MG63 (cell line): ENCODE measurements at regions not wholly inside any gene's neighbourhood (a gene's known extent, or its start where the extent isn't known, plus 50 kb on each side); places are given as distances from the start of the nearest gene placed in this dataset.

Experiments used
- DNase-seq: peaks from one replicate; pipeline ENCODE4 v3.0.0-alpha.2; 2020
- H3K27me3 ChIP-seq: fragments of 250-450 bp; sonication (Bioruptor Pico); 2 replicates; pipeline ENCODE4 v1.5.1; 2020; ENCODE audit warnings: mild to moderate bottlenecking, moderate library complexity
- H3K36me3 ChIP-seq: fragments of 250-450 bp; sonication (Bioruptor Pico); 2 replicates; pipeline ENCODE4 v1.5.1; 2020; ENCODE audit warnings: mild to moderate bottlenecking, moderate library complexity
- H3K4me3 ChIP-seq: fragments of 250-450 bp; sonication (Bioruptor Pico); 2 replicates; pipeline ENCODE4 v1.5.1; 2020; ENCODE audit warnings: mild to moderate bottlenecking, moderate library complexity
- H3K9me3 ChIP-seq: fragments of 250-450 bp; sonication (Bioruptor Pico); 2 replicates; pipeline ENCODE4 v1.5.1; 2020; ENCODE audit warnings: mild to moderate bottlenecking, moderate library complexity

DNA sequence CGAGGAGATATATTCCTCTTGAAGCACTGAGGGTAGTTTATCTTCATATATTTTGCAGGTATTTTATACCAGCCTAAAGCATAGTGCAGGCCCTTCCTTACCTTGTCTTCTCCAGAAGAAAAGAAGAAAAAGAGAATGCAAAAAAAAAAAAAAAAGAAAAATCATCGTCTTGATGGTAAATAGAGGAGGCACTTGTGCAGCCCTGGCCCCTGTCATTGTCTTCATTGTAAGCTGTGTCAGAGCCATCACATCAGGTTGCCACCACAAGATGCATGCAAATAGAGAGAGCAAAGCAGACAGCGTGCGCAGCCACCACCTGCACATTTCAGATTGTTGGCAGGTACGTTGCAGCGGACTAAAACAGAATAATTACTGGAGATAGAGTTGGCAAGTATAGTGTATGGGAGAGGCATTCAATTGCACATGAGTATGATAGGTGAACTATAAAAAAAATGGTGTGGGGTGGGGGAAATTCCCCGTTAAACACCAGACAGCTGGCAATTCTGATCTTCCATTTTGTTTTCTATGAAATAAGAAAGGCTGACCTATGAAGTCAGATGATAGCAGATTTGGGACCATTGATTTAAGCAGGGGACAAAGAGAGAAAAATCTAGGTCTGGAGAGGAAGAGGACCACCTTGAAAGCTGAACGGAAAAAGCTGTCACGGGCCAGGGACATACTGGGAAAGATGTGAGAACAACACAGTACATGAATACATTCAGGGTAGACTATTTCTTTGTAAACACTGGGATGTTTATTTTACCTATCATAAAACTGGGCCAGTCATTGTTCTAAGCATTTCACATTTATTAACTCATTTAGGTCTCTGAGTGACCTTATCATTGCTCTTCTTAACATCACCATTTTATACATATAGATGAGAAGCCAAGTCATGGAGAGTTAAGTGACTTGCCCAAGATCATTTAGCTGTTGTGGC is 306.3 kb upstream of the SP8 start:
- no peak for DNase-seq
- Histone ChIP-seq H3K36me3 (no peaks in the 10 kb centered on the region), H3K27me3 (no peaks in the 10 kb centered on the region), H3K9me3 (no peaks in the 10 kb centered on the region), H3K4me3 (no peak overlapping the region)

DNA sequence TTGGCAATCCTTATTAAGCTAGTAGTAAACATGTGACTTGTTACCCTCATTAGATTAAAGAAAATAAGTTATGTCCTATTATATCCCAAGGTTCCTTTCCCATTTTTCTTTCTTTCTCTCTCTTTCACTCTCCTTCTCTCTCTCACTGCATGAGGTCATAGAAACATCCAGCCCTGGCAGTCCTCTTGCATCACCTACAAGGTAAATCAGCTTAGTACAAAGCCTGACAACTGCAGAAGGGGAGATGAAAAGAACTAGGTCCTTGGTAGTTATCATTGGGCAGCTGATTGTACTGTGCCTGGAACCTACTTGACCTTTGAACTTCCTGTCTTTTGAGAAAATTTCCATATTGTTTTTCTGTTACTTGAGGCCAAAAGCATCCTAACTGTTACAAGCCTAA is 307.9 kb upstream of the SP8 start:
- H3K4me3 ChIP-seq = no peak overlapping the region
- H3K36me3 ChIP-seq = no peaks in the 10 kb centered on the region
- no peaks in the 10 kb centered on the region for H3K27me3 ChIP-seq
- DNase-seq = no peak
- H3K9me3 ChIP-seq = no peaks in the 10 kb centered on the region

DNA sequence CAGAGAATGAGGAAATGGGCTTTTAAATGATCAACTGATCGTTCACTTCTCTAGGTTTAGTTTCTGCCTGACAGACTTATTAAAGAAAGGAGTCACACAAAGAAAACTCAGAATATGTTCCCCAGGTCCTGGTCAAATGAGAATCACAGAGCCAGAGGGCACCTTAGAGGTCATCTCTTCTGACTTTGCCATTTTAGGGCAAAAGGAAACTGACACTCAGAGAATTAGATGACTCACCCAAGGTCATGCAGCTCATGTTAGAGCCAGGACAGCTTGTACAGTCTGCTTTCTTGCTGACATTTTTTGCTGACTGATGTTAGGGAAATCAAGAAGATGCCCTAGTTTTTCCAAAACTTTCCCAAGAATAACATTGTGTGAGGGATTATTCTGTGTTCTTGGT is 312.7 kb upstream of the SP8 start:
- Histone ChIP-seq H3K27me3 (no peaks in the 10 kb centered on the region), H3K36me3 (no peaks in the 10 kb centered on the region), H3K9me3 (no peaks in the 10 kb centered on the region), H3K4me3 (no peak overlapping the region)
- peak; percentile 10 for DNase-seq

DNA sequence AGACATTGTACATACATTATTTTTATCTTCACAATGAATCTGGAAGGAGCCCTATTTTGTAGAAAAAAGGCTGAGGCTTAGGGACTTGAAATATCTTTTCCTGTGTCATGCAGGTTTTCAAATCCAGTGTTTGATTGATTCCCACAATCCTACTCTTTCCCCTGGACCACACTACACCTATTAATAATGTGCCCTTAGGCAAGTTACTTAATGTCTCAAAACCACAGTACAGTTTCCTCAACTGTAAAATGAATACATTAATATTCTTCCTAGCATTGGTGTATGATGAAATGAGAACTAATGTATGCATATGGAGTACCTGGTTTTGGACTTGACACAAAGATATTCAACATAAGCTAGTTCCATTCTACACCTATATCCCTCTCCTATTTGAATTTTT is 313.3 kb upstream of the SP8 start:
- no peaks in the 10 kb centered on the region for H3K27me3 ChIP-seq
- no peak for DNase-seq
- H3K36me3 ChIP-seq = no peaks in the 10 kb centered on the region
- H3K9me3 ChIP-seq = no peaks in the 10 kb centered on the region
- H3K4me3 ChIP-seq = no peak overlapping the region

DNA sequence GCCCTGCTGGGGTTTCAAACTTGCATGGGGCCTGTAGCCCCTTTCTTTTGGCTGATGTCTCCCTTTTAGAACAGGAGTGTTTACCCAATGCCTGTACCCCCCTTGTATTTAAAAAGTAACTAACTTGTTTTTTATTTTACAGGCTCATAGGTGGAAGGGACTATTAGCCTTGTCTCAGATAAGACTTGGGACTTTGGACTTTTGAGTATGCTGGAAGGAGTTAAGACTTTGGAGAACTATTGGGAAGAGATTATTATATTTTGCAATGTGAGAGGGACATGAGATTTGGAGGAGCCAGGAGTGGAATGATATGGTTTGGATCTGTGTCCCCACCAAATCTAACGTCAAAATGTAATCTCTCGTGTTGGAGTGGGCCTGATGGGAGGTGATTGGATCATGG is 314.9 kb upstream of the SP8 start:
- Histone ChIP-seq H3K4me3 (no peak overlapping the region), H3K36me3 (no peaks in the 10 kb centered on the region), H3K9me3 (no peaks in the 10 kb centered on the region), H3K27me3 (no peaks in the 10 kb centered on the region)
- DNase-seq = no peak

DNA sequence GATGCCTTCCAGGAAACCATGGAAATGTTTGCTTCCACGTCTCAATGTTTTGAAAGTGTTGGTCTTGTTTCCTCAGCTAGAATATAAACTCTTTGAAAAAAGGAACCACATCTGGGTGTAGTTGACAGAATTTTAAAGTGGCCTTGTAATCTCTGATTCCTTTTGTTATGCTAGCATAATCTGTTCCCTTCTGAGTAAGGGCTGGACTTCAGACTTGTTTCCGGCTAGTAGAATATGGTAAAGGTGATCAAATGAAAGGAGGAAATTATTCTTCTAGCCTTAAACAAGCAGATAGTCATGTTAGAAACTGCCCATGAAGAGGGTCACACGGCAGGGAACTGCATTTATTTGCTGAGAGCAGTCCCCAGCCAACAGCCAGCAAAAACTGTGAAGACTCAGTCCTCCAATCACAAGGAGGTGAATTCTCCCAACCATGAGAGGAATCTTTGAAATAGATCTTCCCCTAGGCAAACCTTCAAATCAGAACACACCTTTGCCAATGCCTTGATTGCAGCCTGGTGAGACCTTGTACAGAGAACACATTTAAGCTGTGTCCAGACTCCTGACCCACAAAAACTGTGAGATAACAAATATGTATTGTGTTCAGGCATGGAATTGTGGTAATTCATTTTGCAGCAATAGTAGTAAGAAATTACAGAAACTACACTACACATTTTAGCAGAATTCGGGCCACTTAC is 316.9 kb upstream of the SP8 start:
- no peaks in the 10 kb centered on the region for H3K36me3 ChIP-seq
- H3K4me3 ChIP-seq = no peak overlapping the region
- no peaks in the 10 kb centered on the region for H3K27me3 ChIP-seq
- DNase-seq = no peak
- no peaks in the 10 kb centered on the region for H3K9me3 ChIP-seq

DNA sequence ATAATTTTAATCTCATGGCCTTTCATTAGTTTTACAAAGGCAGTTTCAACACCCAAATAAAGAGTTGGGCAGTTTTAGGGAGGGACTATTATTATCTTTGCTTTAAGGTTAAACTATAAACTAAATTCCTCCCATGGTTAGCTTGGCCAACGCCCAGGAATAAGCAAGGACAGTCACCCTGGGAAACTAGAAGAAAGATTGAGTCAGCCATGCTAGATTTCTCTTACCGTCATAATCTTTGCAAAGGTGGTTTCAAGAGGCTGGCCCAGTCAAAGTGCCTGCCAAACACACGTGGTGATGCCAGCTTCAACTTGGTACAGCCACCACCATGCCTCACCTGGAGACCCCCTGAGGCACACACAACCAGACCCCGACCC is 317.4 kb upstream of the SP8 start:
- Histone ChIP-seq H3K27me3 (no peaks in the 10 kb centered on the region), H3K9me3 (no peaks in the 10 kb centered on the region), H3K4me3 (no peak overlapping the region), H3K36me3 (no peaks in the 10 kb centered on the region)
- DNase-seq = no peak

DNA sequence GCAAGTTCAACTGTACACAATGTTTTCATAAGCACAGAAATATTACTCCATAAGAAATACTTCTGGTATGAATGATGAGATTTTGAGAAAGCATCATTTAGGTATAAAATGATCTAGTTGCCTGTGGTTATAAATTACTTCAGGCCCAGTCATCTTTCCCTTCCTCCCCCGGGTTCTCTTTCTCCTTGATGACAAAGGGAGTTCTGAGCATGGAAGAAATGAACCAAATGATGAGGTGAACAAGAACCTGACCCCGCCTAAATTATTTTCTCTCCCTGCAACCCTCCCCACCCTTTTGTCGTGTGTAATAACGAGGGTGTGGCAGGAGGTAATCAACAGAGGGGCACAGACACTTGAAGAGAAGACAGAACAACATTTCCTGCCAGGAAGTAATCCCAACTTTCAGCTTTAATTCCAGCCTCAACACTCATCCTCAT is 319.6 kb upstream of the SP8 start:
- no peak overlapping the region for H3K4me3 ChIP-seq
- no peaks in the 10 kb centered on the region for H3K27me3 ChIP-seq
- no peak for DNase-seq
- H3K9me3 ChIP-seq = no peaks in the 10 kb centered on the region
- no peaks in the 10 kb centered on the region for H3K36me3 ChIP-seq

DNA sequence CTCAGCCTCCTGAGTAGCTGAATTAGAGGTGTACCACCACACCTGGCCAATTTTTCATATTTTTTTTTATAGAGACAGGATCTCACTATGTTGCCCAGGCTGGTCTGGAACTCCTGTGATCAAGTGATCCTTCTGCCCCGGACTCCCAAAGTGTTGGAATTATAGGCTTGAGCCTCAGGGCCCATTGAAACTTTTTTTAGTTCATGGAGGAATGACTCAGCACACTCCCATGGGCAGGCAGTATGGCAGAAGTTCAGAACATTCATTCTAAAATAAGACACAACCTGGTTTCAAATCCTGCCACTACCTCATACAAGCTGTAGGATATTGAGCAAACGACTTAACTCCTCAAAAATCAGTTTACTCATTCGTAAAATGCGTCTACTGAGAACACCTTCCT is 320.4 kb upstream of the SP8 start:
- no peaks in the 10 kb centered on the region for H3K9me3 ChIP-seq
- peak; percentile 17 for DNase-seq
- no peaks in the 10 kb centered on the region for H3K36me3 ChIP-seq
- H3K4me3 ChIP-seq = no peak overlapping the region
- H3K27me3 ChIP-seq = no peaks in the 10 kb centered on the region

DNA sequence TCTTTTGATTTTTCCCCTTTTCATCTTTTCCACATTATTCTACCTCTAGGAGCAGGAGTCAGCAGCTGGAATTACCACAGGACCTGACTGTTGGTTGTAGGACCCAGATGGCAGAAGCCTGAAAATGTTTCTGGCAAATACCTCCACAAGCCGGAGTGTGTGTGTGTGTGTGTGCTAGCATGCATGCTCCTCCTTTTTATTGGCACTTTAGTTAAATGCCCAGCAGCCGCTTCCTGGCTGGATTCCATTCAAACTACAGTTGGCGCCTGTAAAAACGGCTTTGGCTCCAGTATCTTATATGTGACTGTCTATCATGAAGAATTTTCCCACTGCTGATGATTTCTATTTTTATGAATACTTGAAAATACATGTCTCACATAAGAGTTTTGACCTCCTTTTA is 319.7 kb upstream of the SP4 start:
- H3K36me3 ChIP-seq = no peaks in the 10 kb centered on the region
- H3K4me3 ChIP-seq = no peak overlapping the region
- peak; percentile 90 for DNase-seq
- no peaks in the 10 kb centered on the region for H3K9me3 ChIP-seq
- H3K27me3 ChIP-seq = no peaks in the 10 kb centered on the region

DNA sequence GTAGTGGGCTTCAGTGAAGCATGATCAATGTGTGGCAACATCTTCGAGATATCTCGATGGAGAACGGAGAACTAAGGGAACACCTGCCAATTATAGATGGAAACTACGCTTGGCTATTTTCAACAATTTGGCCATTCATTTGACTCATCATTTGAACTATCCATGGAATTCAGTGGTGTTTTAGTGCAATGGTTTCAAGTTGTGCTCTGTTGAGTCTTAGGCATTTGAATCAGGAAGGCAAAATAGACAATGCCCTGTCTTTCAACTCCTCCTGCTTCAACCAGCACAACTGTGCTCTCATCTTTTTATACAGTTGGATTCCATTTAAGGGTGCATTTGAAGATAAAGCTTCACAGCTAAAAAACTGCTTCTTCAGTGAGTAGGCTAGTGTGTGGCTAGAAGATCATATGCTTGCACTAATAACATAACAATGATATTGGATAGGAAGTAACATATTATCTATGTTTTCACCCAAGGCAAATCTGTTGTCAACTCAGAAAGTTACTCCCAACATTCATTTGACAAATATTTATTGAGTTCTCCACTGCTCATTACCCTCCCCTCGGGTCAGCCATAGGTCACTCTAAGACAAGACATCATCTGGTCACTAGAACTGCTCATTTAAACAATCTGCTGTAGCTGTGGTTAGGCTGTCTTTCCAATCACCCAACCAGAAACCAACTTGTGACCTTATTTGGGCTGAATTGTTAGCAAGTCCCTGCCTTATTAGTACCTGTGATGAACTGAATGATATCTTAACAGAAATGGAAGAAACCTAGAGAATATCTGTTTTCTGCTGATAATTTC is 314.1 kb upstream of the SP4 start:
- DNase-seq = peak; percentile 28
- no peaks in the 10 kb centered on the region for H3K9me3 ChIP-seq
- H3K27me3 ChIP-seq = no peaks in the 10 kb centered on the region
- H3K36me3 ChIP-seq = no peaks in the 10 kb centered on the region
- no peak overlapping the region for H3K4me3 ChIP-seq

DNA sequence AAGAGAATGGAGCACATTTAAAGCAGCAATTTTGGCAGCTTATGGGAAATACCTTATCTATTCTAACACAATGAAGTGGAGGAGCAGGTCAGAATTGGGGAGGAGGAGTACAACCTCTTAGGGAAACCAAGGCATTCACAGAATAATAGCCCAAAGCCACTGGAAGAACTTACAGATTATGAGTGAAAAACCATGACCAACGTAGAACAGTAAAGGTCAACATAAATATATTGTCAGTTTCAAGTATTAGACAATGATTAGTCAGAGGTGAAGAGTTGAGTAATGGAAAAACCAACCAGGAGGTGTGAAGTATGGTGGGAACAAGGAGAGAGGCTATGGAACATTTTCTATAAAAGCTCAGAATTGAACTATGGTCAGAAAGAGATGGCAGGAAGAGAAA is 304.3 kb upstream of the SP4 start:
- Histone ChIP-seq H3K36me3 (no peaks in the 10 kb centered on the region), H3K27me3 (no peaks in the 10 kb centered on the region), H3K9me3 (no peaks in the 10 kb centered on the region), H3K4me3 (no peak overlapping the region)
- no peak for DNase-seq

DNA sequence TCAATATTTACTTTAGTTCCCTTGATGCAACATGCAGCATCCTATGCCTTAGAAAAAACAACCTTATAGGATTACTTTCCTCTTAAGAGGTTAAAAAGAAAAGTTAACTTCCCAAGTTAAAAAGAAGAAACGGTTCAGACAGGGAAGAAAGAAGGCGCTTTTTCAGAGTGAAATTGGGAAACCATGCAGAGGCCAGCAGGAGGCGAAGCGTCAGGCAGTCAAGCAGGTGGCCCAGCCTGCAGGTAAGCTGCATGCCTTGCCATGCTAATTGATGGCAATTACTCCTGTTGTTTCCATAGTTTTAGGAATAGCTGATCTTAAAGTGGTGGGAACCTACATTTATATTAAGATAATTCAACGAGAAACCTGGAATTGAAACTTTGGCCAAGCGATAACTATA is 302.6 kb upstream of the SP4 start:
- H3K9me3 ChIP-seq = no peaks in the 10 kb centered on the region
- H3K27me3 ChIP-seq = no peaks in the 10 kb centered on the region
- no peaks in the 10 kb centered on the region for H3K36me3 ChIP-seq
- no peak for DNase-seq
- H3K4me3 ChIP-seq = no peak overlapping the region

DNA sequence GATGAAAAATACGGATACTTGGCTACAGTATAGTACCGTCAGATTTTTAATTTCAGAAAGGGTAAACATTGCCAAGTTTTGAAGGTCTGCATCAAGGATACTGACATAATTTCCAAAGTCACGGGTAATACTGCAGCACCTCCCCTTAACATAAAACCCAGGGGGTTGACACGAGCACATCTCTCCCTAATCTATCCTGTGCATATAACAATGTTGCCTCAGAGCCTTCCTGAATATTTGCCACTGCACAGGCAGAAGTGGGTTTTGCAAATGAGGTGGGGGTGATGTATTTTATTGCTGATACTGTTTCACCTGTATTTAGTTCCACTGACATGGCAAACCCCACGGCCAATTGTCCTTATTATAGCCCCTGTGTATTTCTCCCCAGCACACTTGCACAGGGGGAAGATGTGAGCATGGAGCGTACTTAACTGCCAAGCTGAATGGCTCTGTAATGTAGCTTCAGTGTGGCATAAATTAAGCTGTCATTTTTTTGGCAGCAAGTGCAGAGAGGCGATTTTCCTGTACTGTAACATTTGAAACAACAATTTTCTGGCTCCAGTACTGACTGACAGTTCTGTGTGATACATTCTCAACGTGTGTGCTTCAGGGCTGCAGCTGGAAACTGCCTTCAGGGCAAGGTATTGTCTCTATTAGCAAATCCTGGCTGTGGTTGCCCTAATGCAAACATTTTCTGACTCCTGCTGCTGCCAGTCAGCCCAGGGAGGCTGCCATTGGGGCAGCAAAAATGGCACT is 299.6 kb upstream of the SP4 start:
- no peaks in the 10 kb centered on the region for H3K36me3 ChIP-seq
- H3K4me3 ChIP-seq = no peak overlapping the region
- H3K9me3 ChIP-seq = no peaks in the 10 kb centered on the region
- no peaks in the 10 kb centered on the region for H3K27me3 ChIP-seq
- DNase-seq = peak; percentile 25

DNA sequence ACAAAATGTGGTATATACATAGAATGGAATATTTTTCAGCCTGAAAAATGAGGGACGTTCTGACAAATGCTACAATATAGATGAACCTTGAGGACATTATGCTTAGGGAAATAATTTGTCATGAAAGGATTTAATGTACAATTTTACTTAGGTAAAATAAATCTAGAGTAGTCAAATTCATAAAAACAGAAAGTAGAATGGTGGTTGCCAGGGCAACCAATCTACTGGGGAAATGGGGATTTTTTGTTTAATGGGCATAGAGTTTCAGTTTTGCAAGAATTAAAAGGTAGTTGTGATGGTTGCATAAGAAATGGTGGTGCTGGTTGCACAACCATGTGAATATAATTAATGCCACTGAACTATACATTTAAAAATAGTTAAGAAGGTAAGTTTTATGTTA is 296.0 kb upstream of the SP4 start:
- Histone ChIP-seq H3K4me3 (no peak overlapping the region), H3K9me3 (peaks cover 3% of the 10 kb centered on the region; the same call in 1 of the 2 replicates), H3K27me3 (no peaks in the 10 kb centered on the region), H3K36me3 (no peaks in the 10 kb centered on the region)
- DNase-seq = no peak

DNA sequence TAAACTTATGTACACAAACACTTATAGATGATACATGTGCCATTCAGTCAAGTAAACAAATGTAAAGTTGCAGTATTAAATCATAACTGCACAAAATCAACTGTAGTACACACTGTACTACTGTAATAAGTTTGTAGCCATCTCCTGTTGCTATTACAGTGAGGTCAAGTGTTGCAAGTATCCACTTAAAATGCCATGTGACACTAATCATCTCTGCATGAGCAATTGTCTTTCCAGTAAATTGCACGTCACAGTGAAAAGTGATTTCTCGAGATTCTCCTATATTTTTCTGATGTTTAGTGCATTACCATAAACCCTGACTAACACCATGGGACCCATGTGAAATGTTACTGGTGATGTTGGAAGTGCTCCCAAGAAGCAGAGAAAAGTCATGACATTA is 293.3 kb upstream of the SP4 start:
- no peak overlapping the region for H3K4me3 ChIP-seq
- no peak for DNase-seq
- no peaks in the 10 kb centered on the region for H3K36me3 ChIP-seq
- H3K9me3 ChIP-seq = peaks cover 3% of the 10 kb centered on the region; the same call in 1 of the 2 replicates
- H3K27me3 ChIP-seq = no peaks in the 10 kb centered on the region
